ENCODE measurements at regions not wholly inside any gene's neighbourhood (a gene's known extent, or its start where the extent isn't known, plus 50 kb on each side); places are given as distances from the start of the nearest gene placed in this dataset.

DNA sequence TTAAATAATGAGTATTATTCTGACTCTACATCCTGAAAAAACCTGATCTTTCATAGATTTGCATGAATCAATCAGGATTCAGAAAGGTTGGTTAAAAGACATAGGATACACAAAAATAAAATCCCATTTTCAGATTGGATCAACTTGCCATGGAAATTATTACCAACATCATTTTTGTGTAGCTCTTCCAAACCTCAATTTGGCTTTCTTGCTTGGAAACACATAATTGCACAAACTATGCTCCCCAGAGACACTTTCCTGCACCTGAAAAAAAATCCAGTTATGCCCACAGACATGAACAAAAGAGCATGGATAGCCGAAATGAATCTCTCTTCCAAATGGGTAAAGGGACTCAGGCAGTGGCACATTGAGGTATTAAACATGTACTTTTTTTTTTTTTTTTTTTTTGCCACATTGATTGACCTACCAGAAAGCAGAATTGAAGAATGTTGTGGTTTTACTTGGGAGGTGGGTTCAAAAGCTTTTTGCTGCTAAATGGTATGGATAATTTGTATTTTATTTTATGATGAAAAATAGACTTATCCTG, 135.4 kb upstream of the FBN2 start:
- H3K4me3 Mint-ChIP-seq, result no peak overlapping the region
- no peaks in the 10 kb centered on the region for H3K4me1 Mint-ChIP-seq
- H3K9me3 Mint-ChIP-seq, result peaks cover 0 to 5% (median 0%) of the 10 kb centered on the region in 7 donors
- ATAC-seq (ENCODE audit: low read depth in 2 of 2) (no peak), DNase-seq (no peak)
- H3K36me3 Mint-ChIP-seq, result no peaks in the 10 kb centered on the region
- H3K27me3 Mint-ChIP-seq, result peaks cover 0 to 5% (median 5%) of the 10 kb centered on the region in 3 donors
- H3K27ac Mint-ChIP-seq, result no peak overlapping the region

DNA sequence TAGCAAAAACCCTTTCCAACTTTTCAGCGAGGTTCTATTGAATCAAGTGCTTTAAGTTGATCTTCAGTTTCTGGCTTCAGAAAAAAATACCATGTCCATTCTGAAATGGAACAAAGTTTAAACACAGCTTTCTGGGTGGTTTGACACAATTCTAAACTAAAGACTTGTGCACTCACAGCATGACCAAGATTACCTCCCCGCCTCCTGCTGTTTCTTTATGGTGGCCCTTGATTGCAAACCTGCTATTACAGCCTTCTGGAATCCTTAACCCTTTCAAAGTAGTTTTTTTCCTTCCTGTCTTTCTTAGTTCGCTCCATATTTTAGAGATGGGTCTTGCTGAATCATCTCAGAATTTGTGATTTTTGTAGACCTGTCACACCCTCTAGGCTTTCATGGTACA, 135.9 kb upstream of the FBN2 start:
- no peaks in the 10 kb centered on the region for H3K36me3 Mint-ChIP-seq
- DNase-seq, result no peak
- H3K27me3 Mint-ChIP-seq, result peaks cover 0 to 5% (median 5%) of the 10 kb centered on the region in 3 donors
- H3K27ac Mint-ChIP-seq, result no peak overlapping the region
- no peak overlapping the region for H3K4me3 Mint-ChIP-seq
- ATAC-seq (ENCODE audit: low read depth in 2 of 2), result no peak
- H3K4me1 Mint-ChIP-seq, result no peaks in the 10 kb centered on the region
- H3K9me3 Mint-ChIP-seq, result peaks cover 0 to 5% (median 0%) of the 10 kb centered on the region in 7 donors

DNA sequence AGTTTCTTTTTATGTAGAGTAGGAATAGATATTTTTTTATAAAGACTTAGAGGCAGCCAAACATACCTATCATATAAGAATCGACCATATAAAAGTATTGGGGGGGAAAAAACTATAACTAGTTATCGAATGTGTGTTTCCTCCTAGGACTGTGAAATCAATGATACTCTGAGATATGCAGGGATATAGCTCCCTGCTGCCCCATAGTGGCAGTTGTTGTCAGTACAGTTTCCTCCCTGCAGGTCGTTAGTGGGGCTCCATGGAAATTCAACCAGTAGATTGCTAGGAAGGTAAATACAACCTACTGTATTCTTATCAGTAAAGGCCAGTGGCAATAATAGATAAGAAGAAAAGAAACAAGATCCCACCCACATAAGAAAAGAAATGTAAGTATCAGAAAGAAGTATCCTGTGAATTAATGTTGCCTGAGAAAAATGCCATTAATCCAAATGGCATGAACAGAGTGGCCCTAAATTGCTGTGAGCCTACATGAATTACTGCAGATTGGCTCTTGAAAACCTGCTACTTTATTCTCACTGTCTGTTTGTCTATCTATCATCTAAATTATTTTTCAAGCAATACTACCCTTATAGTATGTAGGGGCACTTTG, 136.9 kb upstream of the FBN2 start:
- Mint-ChIP-seq H3K36me3 (no peaks in the 10 kb centered on the region), H3K9me3 (peaks cover 0 to 5% (median 0%) of the 10 kb centered on the region in 7 donors), H3K27ac (no peak overlapping the region), H3K4me3 (no peak overlapping the region), H3K4me1 (no peaks in the 10 kb centered on the region), H3K27me3 (peaks cover 0 to 5% (median 4%) of the 10 kb centered on the region in 3 donors)
- DNase-seq, result no peak
- peak in 1 of 2 donors; percentile 32 for ATAC-seq (ENCODE audit: low read depth in 2 of 2)

DNA sequence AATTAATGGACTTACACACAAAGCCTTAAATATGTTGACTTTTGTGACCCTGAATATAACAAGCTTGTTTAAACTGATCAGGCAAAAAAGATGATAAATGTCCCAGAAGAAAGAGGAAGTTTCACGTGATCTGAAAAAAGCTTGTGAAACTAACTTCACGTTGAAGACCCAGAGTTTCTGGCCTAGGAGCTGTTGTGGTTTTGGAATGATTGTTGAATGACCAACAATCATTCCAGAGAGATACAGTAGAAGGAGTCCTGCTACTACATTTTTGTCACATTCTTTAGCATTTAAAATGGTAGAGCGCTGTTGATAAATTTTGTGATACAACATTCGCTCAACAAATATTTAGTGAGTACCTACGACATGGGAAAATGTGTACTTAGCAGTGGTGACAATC, 143.1 kb upstream of the FBN2 start:
- no peak overlapping the region for H3K4me3 Mint-ChIP-seq
- peaks cover 0 to 4% (median 0%) of the 10 kb centered on the region in 3 donors for H3K27me3 Mint-ChIP-seq

DNA sequence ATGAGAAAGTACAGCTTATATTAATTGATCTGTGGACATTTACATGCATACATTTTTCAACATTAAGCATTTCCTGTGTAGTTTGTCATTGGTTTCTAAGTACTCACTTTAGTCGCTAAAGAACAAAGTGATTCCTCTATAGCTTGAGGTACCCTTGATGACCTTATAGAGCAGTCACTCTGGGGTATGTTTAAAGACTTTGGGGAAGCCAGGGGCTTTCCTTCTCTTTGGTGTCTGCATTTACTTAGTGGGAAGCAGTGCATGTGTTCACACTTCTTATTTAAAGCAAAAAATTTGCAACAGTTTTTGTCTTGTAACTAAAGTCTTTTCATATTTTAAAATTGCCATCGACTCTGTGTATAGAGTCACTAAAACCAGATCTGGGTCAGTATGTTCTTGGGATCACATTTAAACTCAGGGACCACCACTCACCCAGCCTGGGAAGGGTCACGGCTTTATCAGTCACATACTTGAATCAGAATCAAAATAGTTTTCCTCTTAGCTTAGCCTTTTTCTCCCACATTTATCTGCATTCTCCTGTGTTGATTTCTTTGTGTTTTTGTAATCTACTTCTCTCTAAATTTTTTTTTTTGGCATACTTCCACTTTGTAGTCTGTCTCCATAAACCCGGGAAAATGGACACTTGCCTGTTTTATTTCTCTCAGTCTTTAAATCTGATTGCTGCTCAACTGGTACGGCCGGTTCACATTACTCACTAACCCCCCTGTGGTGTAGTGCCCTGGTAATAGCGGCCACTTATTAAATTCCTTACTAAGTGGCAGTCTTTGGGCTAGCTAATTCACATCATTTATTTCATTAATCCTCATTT, 143.9 kb upstream of the FBN2 start:
- Mint-ChIP-seq H3K27me3 (peaks cover 0 to 4% (median 0%) of the 10 kb centered on the region in 3 donors), H3K9me3 (peaks cover 0 to 5% (median 0%) of the 10 kb centered on the region in 7 donors), H3K27ac (no peak overlapping the region), H3K36me3 (no peaks in the 10 kb centered on the region), H3K4me1 (no peaks in the 10 kb centered on the region), H3K4me3 (no peak overlapping the region)
- no peak for DNase-seq
- no peak for ATAC-seq (ENCODE audit: low read depth in 2 of 2)

More for the DNA sequence above, 143.1 kb upstream of the FBN2 start:
- ATAC-seq (ENCODE audit: low read depth in 2 of 2) (no peak), DNase-seq (no peak)
- H3K36me3 Mint-ChIP-seq, result no peaks in the 10 kb centered on the region
- peaks cover 0 to 5% (median 2%) of the 10 kb centered on the region in 7 donors for H3K9me3 Mint-ChIP-seq
- no peaks in the 10 kb centered on the region for H3K4me1 Mint-ChIP-seq
- H3K27ac Mint-ChIP-seq, result no peak overlapping the region

DNA sequence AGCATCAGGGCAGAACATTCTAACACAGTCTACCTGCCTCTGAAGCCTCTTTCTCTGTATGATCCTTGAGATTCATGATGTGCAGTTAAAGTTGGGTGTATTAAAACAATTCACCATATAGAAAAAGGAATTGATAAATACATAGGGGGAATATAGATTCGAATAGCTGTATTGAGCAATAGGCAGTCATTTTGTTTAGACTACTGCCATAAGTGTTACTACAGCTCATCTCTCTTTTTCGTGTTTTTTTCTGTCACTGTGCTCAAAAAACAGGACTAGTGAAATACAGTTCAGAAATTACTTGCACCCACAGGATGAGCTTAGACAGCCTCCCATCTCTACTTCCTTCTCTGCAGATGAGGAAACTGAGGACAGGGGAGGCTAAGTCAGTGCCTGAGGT, 144.6 kb upstream of the FBN2 start:
- Mint-ChIP-seq H3K4me3 (no peak overlapping the region), H3K9me3 (peaks cover 0 to 5% (median 0%) of the 10 kb centered on the region in 7 donors), H3K4me1 (no peaks in the 10 kb centered on the region), H3K27ac (no peak overlapping the region), H3K36me3 (no peaks in the 10 kb centered on the region), H3K27me3 (peaks cover 0 to 4% (median 0%) of the 10 kb centered on the region in 3 donors)
- no peak for DNase-seq
- no peak for ATAC-seq (ENCODE audit: low read depth in 2 of 2)

DNA sequence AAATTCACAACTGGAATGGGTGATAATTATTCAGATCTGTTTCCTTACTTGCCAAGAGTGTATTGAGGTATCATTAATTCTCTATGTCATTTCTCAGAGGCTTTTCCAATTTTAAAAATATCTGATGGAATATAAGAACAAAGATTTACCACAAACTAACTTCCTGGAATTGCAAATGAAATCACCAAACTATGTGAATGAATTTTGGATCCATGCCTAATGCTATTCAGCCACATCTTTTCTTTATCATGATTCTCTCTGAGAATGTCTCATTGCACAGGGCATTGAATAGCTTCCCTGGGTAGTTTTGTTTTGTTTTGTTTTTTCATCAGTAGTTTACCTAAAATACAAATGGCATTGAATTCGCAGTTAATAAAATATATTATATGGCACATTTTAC, 146.9 kb upstream of the FBN2 start:
- Mint-ChIP-seq H3K4me3 (no peak overlapping the region), H3K36me3 (no peaks in the 10 kb centered on the region), H3K27me3 (peaks cover 0 to 4% (median 0%) of the 10 kb centered on the region in 3 donors), H3K4me1 (no peaks in the 10 kb centered on the region), H3K9me3 (peaks cover 0 to 5% (median 0%) of the 10 kb centered on the region in 7 donors), H3K27ac (no peak overlapping the region)
- DNase-seq, result no peak
- no peak for ATAC-seq (ENCODE audit: low read depth in 2 of 2)

DNA sequence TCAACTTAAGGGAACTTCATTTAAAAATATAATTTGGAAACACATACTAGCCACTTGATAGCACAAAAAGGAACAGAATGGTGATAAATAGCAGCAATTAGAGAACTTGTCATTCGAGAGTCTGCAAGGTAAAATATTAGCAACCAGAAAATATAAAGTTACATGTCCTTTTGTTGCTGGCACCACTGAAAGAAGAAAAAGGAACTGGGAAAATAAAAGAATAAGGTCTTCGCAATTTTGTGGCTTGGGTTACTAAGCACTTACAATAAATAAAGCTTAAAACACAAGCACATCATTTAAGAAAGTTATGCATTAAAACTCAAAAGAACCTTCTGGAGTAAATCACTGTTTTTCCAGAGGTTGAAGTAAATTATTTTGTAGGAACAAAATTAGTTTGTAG, 149.9 kb upstream of the FBN2 start:
- no peak overlapping the region for H3K4me3 Mint-ChIP-seq
- H3K36me3 Mint-ChIP-seq, result no peaks in the 10 kb centered on the region
- no peak for DNase-seq
- no peak overlapping the region for H3K27ac Mint-ChIP-seq
- no peaks in the 10 kb centered on the region for H3K27me3 Mint-ChIP-seq
- H3K9me3 Mint-ChIP-seq, result peaks cover 0 to 12% (median 4%) of the 10 kb centered on the region in 7 donors
- no peaks in the 10 kb centered on the region for H3K4me1 Mint-ChIP-seq
- no peak for ATAC-seq (ENCODE audit: low read depth in 2 of 2)

DNA sequence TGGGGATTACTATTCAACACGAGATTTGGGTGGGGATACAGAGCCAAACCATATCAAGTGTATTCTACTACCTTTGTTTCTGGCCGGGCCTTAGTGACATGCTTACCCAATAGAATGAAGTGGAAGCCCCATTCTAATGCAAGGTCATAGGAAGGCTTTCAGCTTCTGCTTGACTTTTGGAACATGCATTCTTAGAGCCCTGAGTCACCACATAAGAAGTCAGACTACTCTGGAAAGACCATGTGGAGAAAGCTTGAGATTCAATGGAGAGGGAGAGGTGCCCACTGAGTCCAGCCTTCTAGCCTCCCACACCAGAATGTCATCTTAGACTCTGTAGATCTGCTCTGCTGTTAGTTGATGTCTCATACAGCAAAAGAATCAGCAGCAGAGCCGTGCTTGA, 155.7 kb upstream of the FBN2 start:
- H3K36me3 Mint-ChIP-seq, result no peaks in the 10 kb centered on the region
- peaks cover 0 to 12% (median 4%) of the 10 kb centered on the region in 7 donors for H3K9me3 Mint-ChIP-seq
- H3K4me1 Mint-ChIP-seq, result no peaks in the 10 kb centered on the region
- no peak overlapping the region for H3K4me3 Mint-ChIP-seq
- DNase-seq (no peak), ATAC-seq (ENCODE audit: low read depth in 2 of 2) (no peak)
- H3K27me3 Mint-ChIP-seq, result no peaks in the 10 kb centered on the region
- no peak overlapping the region for H3K27ac Mint-ChIP-seq

DNA sequence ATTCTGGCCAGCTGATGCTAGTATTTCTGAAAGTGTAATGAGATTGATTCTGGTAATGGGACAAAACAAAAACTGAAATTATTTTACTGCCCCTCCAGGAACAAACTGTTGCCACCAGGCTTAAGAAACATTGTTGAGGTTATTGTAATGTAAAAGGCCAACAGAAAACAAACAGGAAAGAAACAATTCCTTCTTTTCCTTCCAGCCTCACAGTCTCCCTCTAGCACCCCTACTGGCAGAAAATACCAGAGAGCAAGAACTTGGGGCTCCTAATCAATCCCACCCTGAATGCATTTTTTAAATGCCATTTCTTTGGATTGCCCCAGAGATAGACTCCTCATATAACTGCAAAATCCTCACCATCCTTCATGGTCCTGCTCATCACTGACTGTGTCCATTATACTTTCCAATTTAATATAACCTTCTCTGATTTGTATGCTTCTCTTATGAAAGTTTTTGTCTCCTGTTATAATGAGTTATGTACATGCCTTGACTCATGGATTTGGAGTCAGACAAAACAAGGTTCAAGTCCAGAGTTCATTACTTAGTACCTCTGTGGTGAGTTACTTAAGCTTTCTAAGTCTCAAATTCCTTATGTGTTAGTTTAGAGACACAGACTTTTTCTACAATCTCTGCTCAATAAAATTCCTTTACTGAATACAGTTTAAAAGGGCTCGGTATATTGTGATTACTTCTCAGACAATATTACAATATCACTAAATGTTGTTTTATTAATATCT, 157.9 kb upstream of the FBN2 start:
- DNase-seq (no peak), ATAC-seq (ENCODE audit: low read depth in 2 of 2) (no peak)
- no peak overlapping the region for H3K4me3 Mint-ChIP-seq
- peaks cover 0 to 4% (median 2%) of the 10 kb centered on the region in 7 donors for H3K9me3 Mint-ChIP-seq
- no peaks in the 10 kb centered on the region for H3K27me3 Mint-ChIP-seq
- H3K4me1 Mint-ChIP-seq, result no peaks in the 10 kb centered on the region
- H3K27ac Mint-ChIP-seq, result peak overlapping the region in 1 of 6 donors; percentile 6
- H3K36me3 Mint-ChIP-seq, result no peaks in the 10 kb centered on the region

DNA sequence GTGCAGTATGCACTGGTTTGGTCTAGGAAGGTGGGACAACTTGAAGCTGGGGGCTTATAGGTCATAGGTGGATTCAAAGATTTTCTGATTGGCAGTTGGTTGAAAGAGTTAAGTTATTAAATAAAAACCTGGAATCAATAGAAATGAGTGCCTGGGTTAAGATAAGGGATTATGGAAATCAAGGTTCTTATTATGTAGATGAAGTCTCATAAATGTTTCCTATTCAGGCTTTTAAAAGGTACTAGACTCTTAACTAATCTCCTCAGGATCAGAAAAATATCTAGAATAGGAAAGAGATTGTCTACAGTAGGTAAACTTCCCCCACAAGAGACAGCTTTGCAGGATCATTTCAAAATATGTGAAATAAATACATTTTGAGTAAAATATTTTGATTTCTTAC, 163.3 kb upstream of the FBN2 start:
- ATAC-seq (ENCODE audit: low read depth in 2 of 2), result no peak

DNA sequence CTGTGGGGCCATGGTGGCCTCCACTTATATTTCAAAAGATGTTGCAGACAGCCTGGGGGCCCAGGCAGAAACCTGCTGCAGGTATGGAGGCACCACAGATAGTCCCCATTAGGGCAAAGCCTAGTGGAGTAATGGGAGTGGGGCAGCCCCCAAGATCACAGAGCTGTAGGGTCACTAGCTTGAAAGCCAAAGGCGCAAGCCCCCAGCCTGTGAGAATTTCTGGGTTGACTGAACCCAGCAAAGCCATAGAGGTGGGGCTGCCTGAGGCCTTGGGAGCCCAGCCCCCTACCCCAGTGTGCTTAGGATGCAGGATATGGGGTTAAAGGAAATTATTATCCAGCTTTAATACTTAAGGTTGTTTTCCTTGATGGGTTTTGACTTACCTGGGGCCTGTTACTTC, 165.3 kb upstream of the FBN2 start:
- Mint-ChIP-seq H3K27me3 (no peaks in the 10 kb centered on the region), H3K27ac (no peak overlapping the region), H3K4me1 (no peaks in the 10 kb centered on the region), H3K4me3 (no peak overlapping the region), H3K36me3 (no peaks in the 10 kb centered on the region), H3K9me3 (peaks cover 0 to 6% (median 0%) of the 10 kb centered on the region in 7 donors)
- DNase-seq (no peak), ATAC-seq (ENCODE audit: low read depth in 2 of 2) (no peak)

More for the DNA sequence above, 163.3 kb upstream of the FBN2 start:
- H3K27ac Mint-ChIP-seq, result no peak overlapping the region
- no peaks in the 10 kb centered on the region for H3K36me3 Mint-ChIP-seq
- no peak for DNase-seq
- no peak overlapping the region for H3K4me3 Mint-ChIP-seq
- H3K27me3 Mint-ChIP-seq, result no peaks in the 10 kb centered on the region
- H3K9me3 Mint-ChIP-seq, result peaks cover 0 to 3% (median 0%) of the 10 kb centered on the region in 7 donors
- no peaks in the 10 kb centered on the region for H3K4me1 Mint-ChIP-seq

DNA sequence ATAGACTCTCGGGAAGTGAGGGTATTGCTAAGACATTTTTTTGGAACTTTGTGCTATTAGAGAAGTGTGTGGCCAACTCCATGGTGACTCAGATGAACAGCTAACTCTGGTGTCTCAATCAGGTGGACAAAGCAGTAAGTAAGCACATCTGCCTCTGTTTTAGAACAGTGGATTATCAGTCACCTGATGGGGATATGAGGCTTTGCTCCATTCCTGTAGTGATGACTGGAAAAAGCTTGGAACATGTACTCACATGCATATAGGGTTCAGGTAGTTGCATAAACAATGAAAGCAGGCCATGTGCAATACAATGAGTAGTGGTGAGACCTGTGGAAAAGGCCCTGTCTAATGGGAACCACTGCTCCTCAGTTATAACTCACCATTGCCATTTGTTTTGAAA, 168.2 kb upstream of the FBN2 start:
- DNase-seq (no peak), ATAC-seq (ENCODE audit: low read depth in 2 of 2) (no peak)
- Mint-ChIP-seq H3K9me3 (peaks cover 0 to 6% (median 0%) of the 10 kb centered on the region in 7 donors), H3K4me3 (no peak overlapping the region), H3K27me3 (no peaks in the 10 kb centered on the region), H3K27ac (no peak overlapping the region), H3K36me3 (no peaks in the 10 kb centered on the region), H3K4me1 (no peaks in the 10 kb centered on the region)

Measured in naive B cell (primary cell).